HEK293T (cell line): ENCODE measurements at regions not wholly inside any gene's neighbourhood (a gene's known extent, or its start where the extent isn't known, plus 50 kb on each side); places are given as distances from the start of the nearest gene placed in this dataset.

Experiments used
- CTCF ChIA-PET: fragments of 350-600 bp; formaldehyde crosslinking; extraction: SDS; loops from one replicate; lab custom pipeline; 2021; ENCODE audit warnings: antibody characterized with exemption, inconsistent platforms; lab: Yijun Ruan, JAX
- POLR2A ChIA-PET: fragments of 350-600 bp; formaldehyde crosslinking; extraction: SDS; loops from one replicate; lab custom pipeline; 2020; ENCODE audit warnings: antibody characterized with exemption, inconsistent platforms; lab: Yijun Ruan, JAX
- DNase-seq: peaks from one replicate; pipeline ENCODE4 v3.0.0; 2012; ENCODE audit warnings: mixed read lengths; ENCODE audit errors: extremely low spot score
- ARNT ChIP-seq: fragments of 450-650 bp; IDR thresholded peaks from 2 replicates; pipeline ENCODE4 v1.6.1; 2017; ENCODE audit warnings: mild to moderate bottlenecking
- BHLHE40 ChIP-seq: fragments of 450-650 bp; IDR thresholded peaks from 2 replicates; pipeline ENCODE4 v1.6.1; 2016; ENCODE audit warnings: mild to moderate bottlenecking, moderate library complexity, borderline replicate concordance
- CTBP1 ChIP-seq: fragments of 450-650 bp; IDR thresholded peaks from 2 replicates; pipeline ENCODE4 v1.6.1; 2016; ENCODE audit warnings: borderline replicate concordance
- ELF4 ChIP-seq: fragments of 450-650 bp; IDR thresholded peaks from 2 replicates; pipeline ENCODE4 v1.6.1; 2017; ENCODE audit warnings: antibody characterized with exemption
- FOXA1 ChIP-seq: fragments of 450-650 bp; IDR thresholded peaks from 2 replicates; pipeline ENCODE4 v1.6.1; 2016; ENCODE audit warnings: mild to moderate bottlenecking
- FOXK2 ChIP-seq: fragments of 450-650 bp; IDR thresholded peaks from 2 replicates; pipeline ENCODE4 v1.6.1; 2016; ENCODE audit warnings: mild to moderate bottlenecking
- FOXM1 ChIP-seq: fragments of 450-650 bp; IDR thresholded peaks from 2 replicates; pipeline ENCODE4 v1.6.1; 2017; ENCODE audit warnings: mild to moderate bottlenecking, borderline replicate concordance
- HDGF ChIP-seq: fragments of 450-650 bp; IDR thresholded peaks from 2 replicates; pipeline ENCODE4 v1.6.1; 2017; ENCODE audit warnings: antibody characterized with exemption, borderline replicate concordance
- L3MBTL2 ChIP-seq: fragments of 450-650 bp; conservative IDR thresholded peaks from 2 replicates; pipeline ENCODE4 v1.6.1; 2016; ENCODE audit warnings: mild to moderate bottlenecking
- LEF1 ChIP-seq: fragments of 450-650 bp; IDR thresholded peaks from 2 replicates; pipeline ENCODE4 v1.6.1; 2017; ENCODE audit warnings: mild to moderate bottlenecking, borderline replicate concordance
- NFRKB ChIP-seq: fragments of 450-650 bp; IDR thresholded peaks from 2 replicates; pipeline ENCODE4 v1.6.1; 2016; ENCODE audit warnings: mild to moderate bottlenecking, moderate library complexity
- PKNOX1 ChIP-seq: fragments of 450-650 bp; IDR thresholded peaks from 2 replicates; pipeline ENCODE4 v1.6.1; 2016
- SP1 ChIP-seq: fragments of 450-650 bp; IDR thresholded peaks from 2 replicates; pipeline ENCODE4 v1.6.1; 2017
- SUZ12 ChIP-seq: fragments of 450-650 bp; IDR thresholded peaks from 2 replicates; pipeline ENCODE4 v1.6.1; 2016; ENCODE audit warnings: mild to moderate bottlenecking
- TARDBP ChIP-seq: fragments of 450-650 bp; IDR thresholded peaks from 2 replicates; pipeline ENCODE4 v1.6.1; 2016
- ZNF384 ChIP-seq: fragments of 450-650 bp; IDR thresholded peaks from 2 replicates; pipeline ENCODE4 v1.6.1; 2016

GRCh38 chr5:174245516-174246075, 200.1 kb downstream of the NSG2 start:
- ChIA-PET POLR2A (no interaction called here), CTCF (interaction anchor here (1.2 kb wide), 1 partner anchor 200 kb away, joined by 3 read pairs; the partner anchor contains the start of gene NSG2)
- no peak for DNase-seq
- no peak for TF ChIP-seq FOXA1
- TF ChIP-seq PKNOX1, result no peak
- no peak for TF ChIP-seq FOXM1
- TF ChIP-seq NFRKB, result no peak
- no peak for TF ChIP-seq ELF4
- TF ChIP-seq SUZ12, result no peak
- no peak for TF ChIP-seq TARDBP
- no peak for TF ChIP-seq HDGF
- TF ChIP-seq CTBP1, result no peak
- no peak for TF ChIP-seq SP1
- TF ChIP-seq ARNT, result no peak
- no peak for TF ChIP-seq L3MBTL2

GRCh38 chr5:174246743-174247142, 201.2 kb downstream of the NSG2 start:
- TF ChIP-seq LEF1, result no peak
- TF ChIP-seq PKNOX1, result no peak
- TF ChIP-seq SP1, result no peak
- no peak for TF ChIP-seq L3MBTL2
- TF ChIP-seq ARNT, result no peak
- TF ChIP-seq SUZ12, result no peak
- no peak for TF ChIP-seq FOXA1
- no peak for TF ChIP-seq CTBP1
- no peak for TF ChIP-seq NFRKB
- TF ChIP-seq FOXK2, result no peak
- no peak for TF ChIP-seq HDGF
- TF ChIP-seq FOXM1, result no peak
- TF ChIP-seq ZNF384, result no peak
- no peak for TF ChIP-seq TARDBP
- no peak for TF ChIP-seq ELF4
- TF ChIP-seq BHLHE40, result no peak
- no peak for DNase-seq
- POLR2A ChIA-PET, result no interaction called here
- CTCF ChIA-PET, result interaction anchor here (0.5 kb wide), 1 partner anchor 25 kb away, joined by 4 read pairs; no protein-coding TSS in a partner anchor

GRCh38 chr5:174247301-174247700, 201.8 kb downstream of the NSG2 start:
- no peak for DNase-seq
- CTCF ChIA-PET, result interaction anchor here (0.5 kb wide), 1 partner anchor 26 kb away, joined by 4 read pairs; no protein-coding TSS in a partner anchor
- TF ChIP-seq ZNF384, result no peak
- no peak for TF ChIP-seq HDGF
- no peak for TF ChIP-seq PKNOX1
- no peak for TF ChIP-seq ELF4
- no peak for TF ChIP-seq SUZ12
- no peak for TF ChIP-seq L3MBTL2
- no peak for TF ChIP-seq FOXM1
- TF ChIP-seq BHLHE40, result no peak
- no peak for TF ChIP-seq NFRKB
- no peak for TF ChIP-seq TARDBP
- no peak for TF ChIP-seq SP1
- no peak for TF ChIP-seq ARNT
- TF ChIP-seq CTBP1, result no peak
- TF ChIP-seq LEF1, result no peak
- no peak for TF ChIP-seq FOXA1
- TF ChIP-seq FOXK2, result no peak
- POLR2A ChIA-PET, result no interaction called here

- DNase-seq, result no peak
- ChIA-PET POLR2A (no interaction called here), CTCF (no interaction called here)
- TF ChIP-seq ZNF384 (no peak), CTBP1 (no peak)
Observed at GRCh38 chr5:174251305-174252000, 205.9 kb downstream of the NSG2 start.

- POLR2A ChIA-PET, result no interaction called here
- CTCF ChIA-PET, result no interaction called here
- TF ChIP-seq SUZ12 (no peak), BHLHE40 (no peak), TARDBP (no peak), FOXM1 (no peak), HDGF (no peak), FOXA1 (no peak), ARNT (no peak), PKNOX1 (no peak), FOXK2 (no peak), ZNF384 (no peak), LEF1 (no peak), L3MBTL2 (no peak)
- no peak for DNase-seq
Observed at GRCh38 chr5:174252121-174252520, 206.6 kb downstream of the NSG2 start.
